Loucy (cell line): ENCODE measurements at regions not wholly inside any gene's neighbourhood (a gene's known extent, or its start where the extent isn't known, plus 50 kb on each side); places are given as distances from the start of the nearest gene placed in this dataset.
"Not testable (repeated sequence)": the region's sequence is repeated elsewhere in the genome, so short reads cannot be mapped to it uniquely, and the experiment has no call there.

Source experiments
- H2AFZ ChIP-seq: fragments of 200-600 bp; sonication (generic); 2 replicates; pipeline ENCODE4 v1.6.0; 2016; ENCODE audit warnings: antibody characterized with exemption, mild to moderate bottlenecking, low read length, moderate library complexity
- H3F3A ChIP-seq: fragments of 200-600 bp; 2 replicates; pipeline ENCODE4 v1.6.0; 2016; ENCODE audit warnings: antibody characterized with exemption, low read depth, mild to moderate bottlenecking
- H3K27me3 ChIP-seq: fragments of 200-600 bp; sonication (generic); 2 replicates; pipeline ENCODE4 v1.6.1; 2014; ENCODE audit warnings: low read length, mild to moderate bottlenecking; ENCODE audit not compliant: insufficient read depth, poor library complexity, severe bottlenecking
- H3K36me3 ChIP-seq: fragments of 200-600 bp; sonication (generic); 2 replicates; pipeline ENCODE4 v1.6.1; 2016; ENCODE audit warnings: low read length; ENCODE audit not compliant: insufficient read depth
- H3K4me1 ChIP-seq: fragments of 200-600 bp; sonication (generic); 2 replicates; pipeline ENCODE4 v1.5.1; 2014; ENCODE audit warnings: low read length, mild to moderate bottlenecking; ENCODE audit not compliant: insufficient read depth, poor library complexity, severe bottlenecking
- H3K4me2 ChIP-seq: fragments of 200-600 bp; sonication (generic); 2 replicates; pipeline ENCODE4 v1.6.0; 2014; ENCODE audit warnings: antibody characterized with exemption, low read length, low read depth, mild to moderate bottlenecking; ENCODE audit not compliant: poor library complexity, severe bottlenecking
- H3K4me3 ChIP-seq: fragments of 200-600 bp; sonication (generic); 2 replicates; pipeline ENCODE4 v1.5.1; 2014; ENCODE audit warnings: low read length, mild to moderate bottlenecking, mixed read lengths; ENCODE audit not compliant: poor library complexity, severe bottlenecking
- H3K79me2 ChIP-seq: fragments of 200-600 bp; sonication (generic); 2 replicates; pipeline ENCODE4 v1.6.1; 2014; ENCODE audit warnings: low read length; ENCODE audit not compliant: insufficient read depth
- H3K9ac ChIP-seq: fragments of 200-600 bp; sonication (generic); 2 replicates; pipeline ENCODE4 v1.6.0; 2014; ENCODE audit warnings: mild to moderate bottlenecking, low read depth, low read length, moderate library complexity; ENCODE audit not compliant: poor library complexity, severe bottlenecking
- H3K9me2 ChIP-seq: fragments of 200-600 bp; sonication (generic); replicated peaks from 2 replicates; pipeline ENCODE4 v1.6.1; 2016; ENCODE audit warnings: low read depth, low read length, mixed read lengths
- H3K9me3 ChIP-seq: fragments of 200-600 bp; sonication (generic); 2 replicates; pipeline ENCODE4 v1.6.1; 2014; ENCODE audit warnings: mild to moderate bottlenecking, antibody characterized with exemption, low read length, low read depth; ENCODE audit not compliant: insufficient read depth
- H4K20me1 ChIP-seq: fragments of 200-600 bp; sonication (generic); 2 replicates; pipeline ENCODE4 v1.6.0; 2014; ENCODE audit warnings: antibody characterized with exemption, low read length, mild to moderate bottlenecking; ENCODE audit not compliant: insufficient read depth, poor library complexity, severe bottlenecking
- EZH2phosphoT487 ChIP-seq: fragments of 200-600 bp; IDR thresholded peaks from 2 replicates; pipeline ENCODE4 v1.6.1; 2018; ENCODE audit warnings: antibody characterized with exemption, mild to moderate bottlenecking, moderate library complexity, borderline replicate concordance
- TF ChIP-seq, protein P1 (sequence below): fragments of 200-600 bp; sonication (generic); conservative IDR thresholded peaks from 2 replicates; pipeline ENCODE4 v1.5.1; 2014; ENCODE audit warnings: mild to moderate bottlenecking, antibody characterized with exemption, low read length

DNA sequence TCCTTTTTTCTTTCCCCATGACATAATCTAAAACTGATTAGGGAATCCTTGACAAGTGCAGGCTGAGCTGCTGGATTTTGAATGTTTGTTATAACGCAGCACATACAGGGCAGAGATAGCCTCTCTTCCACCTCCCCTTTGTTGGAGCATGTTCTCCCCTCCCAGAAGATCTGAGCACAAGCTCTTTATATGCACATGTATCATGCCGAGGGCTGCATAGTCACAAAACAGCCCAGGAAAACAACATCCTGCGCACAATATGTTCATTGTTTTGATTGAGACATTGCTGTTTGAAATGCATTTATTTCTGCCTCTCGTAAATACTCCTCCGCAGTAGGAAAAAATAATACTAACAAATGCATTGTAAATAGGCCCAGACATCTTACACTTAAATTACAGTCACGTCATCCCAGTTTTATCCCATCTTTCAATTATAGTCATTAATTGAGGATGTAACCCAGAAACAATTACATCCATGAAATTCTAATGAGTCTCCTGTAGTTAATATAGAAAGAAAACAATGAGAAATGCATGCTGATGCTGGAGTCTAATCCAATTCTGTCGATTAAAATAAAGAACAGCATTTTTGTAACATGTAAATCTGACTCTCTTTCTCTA lies 401.8 kb downstream of the BTG1 start:
- Histone ChIP-seq H3K79me2 (no peaks in the 10 kb centered on the region), H3F3A (no peaks in the 10 kb centered on the region), H3K9me2 (no peaks in the 10 kb centered on the region), H3K36me3 (no peaks in the 10 kb centered on the region), H3K4me3 (no peak overlapping the region), H3K9ac (no peak overlapping the region), H3K4me1 (no peaks in the 10 kb centered on the region), H2AFZ (no peak overlapping the region), H4K20me1 (no peaks in the 10 kb centered on the region), H3K4me2 (no peak overlapping the region), H3K9me3 (no peaks in the 10 kb centered on the region), H3K27me3 (no peaks in the 10 kb centered on the region)
- TF ChIP-seq, protein P1, sequence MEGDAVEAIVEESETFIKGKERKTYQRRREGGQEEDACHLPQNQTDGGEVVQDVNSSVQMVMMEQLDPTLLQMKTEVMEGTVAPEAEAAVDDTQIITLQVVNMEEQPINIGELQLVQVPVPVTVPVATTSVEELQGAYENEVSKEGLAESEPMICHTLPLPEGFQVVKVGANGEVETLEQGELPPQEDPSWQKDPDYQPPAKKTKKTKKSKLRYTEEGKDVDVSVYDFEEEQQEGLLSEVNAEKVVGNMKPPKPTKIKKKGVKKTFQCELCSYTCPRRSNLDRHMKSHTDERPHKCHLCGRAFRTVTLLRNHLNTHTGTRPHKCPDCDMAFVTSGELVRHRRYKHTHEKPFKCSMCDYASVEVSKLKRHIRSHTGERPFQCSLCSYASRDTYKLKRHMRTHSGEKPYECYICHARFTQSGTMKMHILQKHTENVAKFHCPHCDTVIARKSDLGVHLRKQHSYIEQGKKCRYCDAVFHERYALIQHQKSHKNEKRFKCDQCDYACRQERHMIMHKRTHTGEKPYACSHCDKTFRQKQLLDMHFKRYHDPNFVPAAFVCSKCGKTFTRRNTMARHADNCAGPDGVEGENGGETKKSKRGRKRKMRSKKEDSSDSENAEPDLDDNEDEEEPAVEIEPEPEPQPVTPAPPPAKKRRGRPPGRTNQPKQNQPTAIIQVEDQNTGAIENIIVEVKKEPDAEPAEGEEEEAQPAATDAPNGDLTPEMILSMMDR, result no peak
- no peak for TF ChIP-seq EZH2phosphoT487

DNA sequence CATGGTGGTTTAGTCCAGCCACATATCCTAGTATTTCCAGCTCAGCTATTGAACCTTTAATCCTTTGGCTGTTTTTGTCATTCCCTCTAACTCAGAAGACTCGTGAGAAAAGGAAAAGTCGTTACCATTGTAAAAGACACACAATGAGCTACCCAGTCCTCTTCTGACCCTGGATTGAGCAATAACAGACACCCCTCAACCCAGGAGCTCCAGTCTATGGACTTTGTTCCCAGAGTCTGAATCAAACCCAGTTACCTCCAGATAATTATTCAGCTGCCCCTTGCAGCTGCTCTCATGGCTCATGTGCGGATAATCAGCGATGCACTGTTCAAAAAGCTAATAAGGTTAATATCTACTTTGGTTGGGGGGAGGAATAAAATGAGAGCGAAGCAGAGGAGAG lies 402.4 kb downstream of the BTG1 start:
- H3K27me3 ChIP-seq, result no peaks in the 10 kb centered on the region
- H3K9me2 ChIP-seq, result no peaks in the 10 kb centered on the region
- no peaks in the 10 kb centered on the region for H3K36me3 ChIP-seq
- TF ChIP-seq, protein P1, result no peak
- no peak for TF ChIP-seq EZH2phosphoT487
- no peak overlapping the region for H3K4me3 ChIP-seq
- no peak overlapping the region for H3K4me2 ChIP-seq
- H3K4me1 ChIP-seq, result no peaks in the 10 kb centered on the region
- H3F3A ChIP-seq, result no peaks in the 10 kb centered on the region
- no peaks in the 10 kb centered on the region for H3K79me2 ChIP-seq
- no peak overlapping the region for H2AFZ ChIP-seq
- H4K20me1 ChIP-seq, result no peaks in the 10 kb centered on the region
- no peak overlapping the region for H3K9ac ChIP-seq
- no peaks in the 10 kb centered on the region for H3K9me3 ChIP-seq

DNA sequence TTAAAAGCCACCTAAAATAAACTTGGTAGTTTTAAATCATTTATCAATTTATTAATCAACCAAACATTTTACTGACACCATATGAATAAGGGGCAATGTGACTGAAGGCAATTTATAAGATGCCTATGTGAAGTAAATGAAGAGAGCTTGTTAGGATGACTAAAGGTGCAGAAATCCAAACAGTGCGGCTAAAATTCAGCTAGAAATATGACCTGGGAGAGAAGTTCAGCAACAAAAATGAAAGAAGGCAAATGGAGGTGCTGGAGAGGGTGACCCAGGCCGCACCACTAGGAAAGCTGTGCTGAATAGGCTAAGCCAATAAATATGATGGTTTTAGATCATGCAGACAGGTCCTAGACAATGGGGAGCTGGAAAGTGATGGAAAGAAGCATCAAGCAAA lies 403.7 kb downstream of the BTG1 start:
- TF ChIP-seq EZH2phosphoT487, result no peak
- TF ChIP-seq, protein P1, result no peak
- Histone ChIP-seq H3K4me2 (no peak overlapping the region), H3K27me3 (no peaks in the 10 kb centered on the region), H3K9me3 (no peaks in the 10 kb centered on the region), H2AFZ (no peak overlapping the region), H3K9me2 (no peaks in the 10 kb centered on the region), H3F3A (no peaks in the 10 kb centered on the region), H4K20me1 (no peaks in the 10 kb centered on the region), H3K4me1 (no peaks in the 10 kb centered on the region), H3K9ac (no peak overlapping the region), H3K79me2 (no peaks in the 10 kb centered on the region), H3K36me3 (no peaks in the 10 kb centered on the region), H3K4me3 (no peak overlapping the region)

DNA sequence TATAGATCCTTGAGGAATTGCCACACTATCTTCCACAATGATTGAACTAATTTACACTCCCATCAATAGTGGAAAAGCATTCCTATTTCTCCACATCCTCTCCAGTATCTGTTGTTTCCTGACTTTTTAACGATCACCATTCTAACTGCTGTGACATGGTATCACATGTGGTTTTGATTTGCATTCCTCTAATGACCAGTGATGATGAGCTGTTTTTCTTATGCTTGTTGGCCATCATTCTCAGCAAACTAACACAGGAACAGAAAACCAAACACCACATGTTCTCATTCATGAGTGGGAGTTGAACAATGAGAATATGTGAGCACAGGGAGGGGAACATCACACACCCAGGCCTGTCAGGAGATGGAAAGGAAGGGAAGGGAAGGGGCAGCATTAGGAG lies 411.8 kb downstream of the BTG1 start:
- H3K27me3 ChIP-seq, H2AFZ ChIP-seq, H3K9me2 ChIP-seq, H3K9me3 ChIP-seq, H4K20me1 ChIP-seq, H3K4me2 ChIP-seq, H3K4me1 ChIP-seq, H3K4me3 ChIP-seq, H3K79me2 ChIP-seq, H3F3A ChIP-seq, H3K36me3 ChIP-seq, H3K9ac ChIP-seq: not testable (repeated sequence)
